ENCODE measurements at regions not wholly inside any gene's neighbourhood (a gene's known extent, or its start where the extent isn't known, plus 50 kb on each side); places are given as distances from the start of the nearest gene placed in this dataset.

DNA sequence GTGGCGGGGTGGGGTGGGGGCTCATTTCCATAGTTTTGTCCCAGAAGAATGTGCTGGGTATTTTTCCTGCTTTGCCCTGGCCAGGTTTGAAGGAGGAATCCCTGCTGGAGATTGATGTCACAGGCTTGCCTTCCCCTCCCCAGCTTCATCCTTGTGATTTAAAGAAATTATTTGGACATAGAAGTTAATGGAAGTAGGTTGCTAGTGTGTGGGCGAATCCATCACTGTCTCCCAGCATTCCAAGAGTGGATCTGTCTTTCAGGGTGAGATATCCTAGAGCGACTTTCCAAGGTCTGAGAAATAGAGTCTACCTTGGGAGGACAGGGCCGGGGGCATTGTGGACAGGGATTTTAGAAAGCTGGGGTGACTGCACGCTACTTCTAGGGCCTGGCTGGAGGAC lies 64.9 kb upstream of the HSPA9 start:
- dilution Hi-C loops (cut with MboI; ENCODE audit: extremely low pct_ligation_motif_present, low sequenced_read_pairs) = no loop called here

DNA sequence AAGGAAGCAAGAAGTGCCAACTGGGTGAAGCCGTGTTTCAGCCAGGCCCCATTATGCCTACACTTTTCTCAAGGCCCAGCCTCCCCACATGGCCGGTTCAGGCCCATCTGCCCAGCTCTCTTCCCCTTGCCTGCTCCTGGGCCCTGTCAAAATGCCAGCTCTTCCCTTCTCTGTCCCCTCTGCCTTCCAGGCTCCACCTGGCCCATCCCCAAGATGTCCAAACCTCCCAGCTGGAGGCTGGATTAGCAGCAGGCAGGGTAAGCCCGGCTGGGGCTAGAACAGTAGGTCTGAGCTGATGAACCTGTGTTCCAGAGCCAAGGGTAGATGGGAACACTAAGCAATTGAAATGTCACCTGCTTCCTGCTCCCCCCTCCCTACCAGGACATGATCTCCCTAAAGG lies 64.1 kb upstream of the HSPA9 start:
- no peaks in the 10 kb centered on the region for H3K9me1 ChIP-seq (ENCODE audit: control insufficient read depth, extremely low read depth, insufficient read depth, low read length)
- no peak overlapping the region for H3K4me2 ChIP-seq (ENCODE audit: control insufficient read depth, extremely low read depth, insufficient read depth, low read depth, low read length)
- FAIRE-seq (no peak), DNase-seq (ENCODE audit: low read depth, low spot score) (no peak)
- no peak overlapping the region for H2AFZ ChIP-seq (ENCODE audit: control insufficient read depth, low read length)
- no peaks in the 10 kb centered on the region for H4K20me1 ChIP-seq (ENCODE audit: control insufficient read depth, extremely low read depth, insufficient read depth, low read length)
- no peak overlapping the region for H3K4me3 ChIP-seq (ENCODE audit: control insufficient read depth in 2 of 3, extremely low read depth in 1 of 3, insufficient read depth in 2 of 3, low read depth in 1 of 3, low read length in 3 of 3)
- no peaks in the 10 kb centered on the region for H3K27me3 ChIP-seq (ENCODE audit: control insufficient read depth, extremely low read depth, insufficient read depth, low read length)
- dilution Hi-C loops (cut with MboI; ENCODE audit: extremely low pct_ligation_motif_present, low sequenced_read_pairs) = no loop called here
- no peaks in the 10 kb centered on the region for H3K36me3 ChIP-seq (ENCODE audit: control insufficient read depth in 2 of 2, extremely low read depth in 1 of 2, insufficient read depth in 2 of 2, low read length in 2 of 2)
- no peaks in the 10 kb centered on the region for H3K9me3 ChIP-seq (ENCODE audit: control insufficient read depth, low read depth, low read length)
- H3K9ac ChIP-seq (ENCODE audit: control insufficient read depth, extremely low read depth, insufficient read depth, low read length) = no peak overlapping the region
- peaks cover 3% of the 10 kb centered on the region for H3K4me1 ChIP-seq (ENCODE audit: control insufficient read depth, extremely low read depth, insufficient read depth, low read length)
- H3K27ac ChIP-seq (ENCODE audit: control insufficient read depth, insufficient read depth, low read length) = no peak overlapping the region
- H3K79me2 ChIP-seq (ENCODE audit: control insufficient read depth, insufficient read depth, low read length) = no peaks in the 10 kb centered on the region
- TF ChIP-seq EZH2 (IDR thresholded peaks at IDR 0.05; ENCODE audit: low read length) (no peak), CTCF (optimal IDR thresholded peaks at IDR 0.05 in 1 of 3, IDR thresholded peaks at IDR 0.05 in 1 of 3, conservative IDR thresholded peaks at IDR 0.05 in 1 of 3; ENCODE audit: extremely low read depth in 1 of 3, insufficient read depth in 2 of 3, low read length in 3 of 3) (no peak)

More for the DNA sequence above, 64.9 kb upstream of the HSPA9 start:
- H4K20me1 ChIP-seq (ENCODE audit: control insufficient read depth, extremely low read depth, insufficient read depth, low read length) = no peaks in the 10 kb centered on the region
- no peaks in the 10 kb centered on the region for H3K36me3 ChIP-seq (ENCODE audit: control insufficient read depth in 2 of 2, extremely low read depth in 1 of 2, insufficient read depth in 2 of 2, low read length in 2 of 2)
- H3K27ac ChIP-seq (ENCODE audit: control insufficient read depth, insufficient read depth, low read length) = no peak overlapping the region
- no peak overlapping the region for H3K9ac ChIP-seq (ENCODE audit: control insufficient read depth, extremely low read depth, insufficient read depth, low read length)
- no peaks in the 10 kb centered on the region for H3K27me3 ChIP-seq (ENCODE audit: control insufficient read depth, extremely low read depth, insufficient read depth, low read length)
- no peaks in the 10 kb centered on the region for H3K79me2 ChIP-seq (ENCODE audit: control insufficient read depth, insufficient read depth, low read length)
- H3K9me3 ChIP-seq (ENCODE audit: control insufficient read depth, low read depth, low read length) = no peaks in the 10 kb centered on the region
- H3K9me1 ChIP-seq (ENCODE audit: control insufficient read depth, extremely low read depth, insufficient read depth, low read length) = no peaks in the 10 kb centered on the region
- no peak overlapping the region for H3K4me2 ChIP-seq (ENCODE audit: control insufficient read depth, extremely low read depth, insufficient read depth, low read depth, low read length)
- H3K4me3 ChIP-seq (ENCODE audit: control insufficient read depth in 2 of 3, extremely low read depth in 1 of 3, insufficient read depth in 2 of 3, low read depth in 1 of 3, low read length in 3 of 3) = no peak overlapping the region
- DNase-seq (ENCODE audit: low read depth, low spot score) (no peak), FAIRE-seq (no peak)
- H3K4me1 ChIP-seq (ENCODE audit: control insufficient read depth, extremely low read depth, insufficient read depth, low read length) = peaks cover 2% of the 10 kb centered on the region
- H2AFZ ChIP-seq (ENCODE audit: control insufficient read depth, low read length) = no peak overlapping the region
- TF ChIP-seq EZH2 (IDR thresholded peaks at IDR 0.05; ENCODE audit: low read length) = no peak
- TF ChIP-seq CTCF (optimal IDR thresholded peaks at IDR 0.05 in 1 of 3, IDR thresholded peaks at IDR 0.05 in 1 of 3, conservative IDR thresholded peaks at IDR 0.05 in 1 of 3; ENCODE audit: extremely low read depth in 1 of 3, insufficient read depth in 2 of 3, low read length in 3 of 3) = no peak
